ENCODE measurements at regions not wholly inside any gene's neighbourhood (a gene's known extent, or its start where the extent isn't known, plus 50 kb on each side); places are given as distances from the start of the nearest gene placed in this dataset.

GRCh38 chr4:131084997-131085396 lies 1989.0 kb downstream of the C4orf33 start:
- no peak for TF ChIP-seq POLR2A (IDR thresholded peaks at IDR 0.05)
- TF ChIP-seq CTCF (IDR thresholded peaks at IDR 0.05): no peak
